Ishikawa (cell line): ENCODE measurements at regions not wholly inside any gene's neighbourhood (a gene's known extent, or its start where the extent isn't known, plus 50 kb on each side); places are given as distances from the start of the nearest gene placed in this dataset.

Source experiments
- CEBPB ChIP-seq: IDR thresholded peaks from 2 replicates; pipeline ENCODE4 v1.6.1; 2012
- CREB1 ChIP-seq: IDR thresholded peaks from 2 replicates; pipeline ENCODE4 v1.6.1; 2012; ENCODE audit warnings: low read depth
- EGR1 ChIP-seq: IDR thresholded peaks from 2 replicates; pipeline ENCODE4 v1.6.1; 2012
- EP300 ChIP-seq: IDR thresholded peaks from 2 replicates; pipeline ENCODE4 v1.6.1; 2012; ENCODE audit warnings: borderline replicate concordance
- FOXM1 ChIP-seq: IDR thresholded peaks from 2 replicates; pipeline ENCODE4 v1.6.1; 2012; ENCODE audit warnings: low read depth, borderline replicate concordance
- NFIC ChIP-seq: IDR thresholded peaks from 2 replicates; pipeline ENCODE4 v1.6.1; 2012
- RAD21 ChIP-seq: IDR thresholded peaks from 2 replicates; pipeline ENCODE4 v1.6.1; 2012; ENCODE audit warnings: low read depth
- REST ChIP-seq: IDR thresholded peaks from 2 replicates; pipeline ENCODE4 v1.6.1; 2012; ENCODE audit warnings: low read depth, mild to moderate bottlenecking
- TAF1 ChIP-seq: IDR thresholded peaks from 2 replicates; pipeline ENCODE4 v1.6.1; 2012; ENCODE audit warnings: low read depth, mild to moderate bottlenecking
- TCF12 ChIP-seq: IDR thresholded peaks from 2 replicates; pipeline ENCODE4 v1.6.1; 2012; ENCODE audit warnings: low read depth
- TEAD4 ChIP-seq: IDR thresholded peaks from 2 replicates; pipeline ENCODE4 v1.6.1; 2012
- YY1 ChIP-seq: IDR thresholded peaks from 2 replicates; pipeline ENCODE4 v1.6.1; 2012; ENCODE audit warnings: low read depth
- ZBTB7A ChIP-seq: IDR thresholded peaks from 2 replicates; pipeline ENCODE4 v1.6.1; 2012; ENCODE audit warnings: low read depth
- TF ChIP-seq, protein P1 (sequence below): IDR thresholded peaks from 2 replicates; pipeline ENCODE4 v1.6.1; 2012
- TF ChIP-seq, protein P2 (sequence below): IDR thresholded peaks from 2 replicates; pipeline ENCODE4 v1.6.1; 2012

DNA sequence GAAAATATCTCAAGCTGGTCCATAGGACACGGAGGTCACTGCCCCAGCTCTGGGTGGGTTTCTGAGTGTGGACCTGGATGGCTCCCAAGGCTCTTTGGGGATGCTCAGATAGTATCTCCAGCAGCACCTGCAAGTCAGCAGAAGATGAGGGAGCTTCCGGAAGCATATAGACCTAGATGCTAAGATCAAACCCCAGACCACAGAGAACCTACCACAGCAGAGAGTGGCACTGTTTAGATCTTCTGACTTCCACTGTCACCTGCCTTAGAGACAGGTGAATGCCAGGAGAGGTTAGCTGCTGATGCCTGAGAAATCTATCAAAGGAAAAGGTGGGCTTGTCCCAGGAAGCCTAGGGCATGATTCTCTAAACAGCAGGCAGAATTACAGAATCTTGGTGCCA, 105.7 kb upstream of the TRPM1 start:
- TF ChIP-seq CEBPB, result no peak
- TF ChIP-seq, protein P1, sequence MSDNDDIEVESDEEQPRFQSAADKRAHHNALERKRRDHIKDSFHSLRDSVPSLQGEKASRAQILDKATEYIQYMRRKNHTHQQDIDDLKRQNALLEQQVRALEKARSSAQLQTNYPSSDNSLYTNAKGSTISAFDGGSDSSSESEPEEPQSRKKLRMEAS, result no peak
- no peak for TF ChIP-seq ZBTB7A
- no peak for TF ChIP-seq TEAD4
- no peak for TF ChIP-seq CREB1
- no peak for TF ChIP-seq FOXM1
- TF ChIP-seq YY1, result no peak
- TF ChIP-seq RAD21, result no peak
- no peak for TF ChIP-seq EP300
- no peak for TF ChIP-seq EGR1
- no peak for TF ChIP-seq TAF1
- no peak for TF ChIP-seq NFIC
- TF ChIP-seq, protein P2, sequence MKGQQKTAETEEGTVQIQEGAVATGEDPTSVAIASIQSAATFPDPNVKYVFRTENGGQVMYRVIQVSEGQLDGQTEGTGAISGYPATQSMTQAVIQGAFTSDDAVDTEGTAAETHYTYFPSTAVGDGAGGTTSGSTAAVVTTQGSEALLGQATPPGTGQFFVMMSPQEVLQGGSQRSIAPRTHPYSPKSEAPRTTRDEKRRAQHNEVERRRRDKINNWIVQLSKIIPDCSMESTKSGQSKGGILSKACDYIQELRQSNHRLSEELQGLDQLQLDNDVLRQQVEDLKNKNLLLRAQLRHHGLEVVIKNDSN, result no peak
- TF ChIP-seq REST, result no peak
- TF ChIP-seq TCF12, result no peak

DNA sequence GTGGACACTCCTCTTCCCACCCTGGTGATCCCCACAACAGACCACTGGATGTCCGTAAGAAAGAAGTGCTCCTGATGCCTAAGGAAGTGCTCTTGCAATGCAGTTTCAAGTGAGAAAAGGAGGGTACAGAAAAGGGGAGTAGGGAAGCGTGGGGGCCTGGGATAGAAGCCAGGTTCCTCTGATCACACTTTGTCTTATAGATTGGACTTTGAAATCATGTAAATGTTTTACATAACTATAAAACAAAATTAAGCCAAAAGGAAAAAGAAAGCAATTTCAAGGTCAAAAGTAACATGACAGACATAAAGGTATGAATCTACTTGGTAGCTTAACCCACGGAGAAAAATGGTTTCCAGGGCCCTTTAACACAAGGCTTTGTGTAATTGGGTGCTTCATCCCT, 107.3 kb upstream of the TRPM1 start:
- TF ChIP-seq CREB1, result no peak
- no peak for TF ChIP-seq TAF1
- TF ChIP-seq CEBPB, result no peak
- TF ChIP-seq TCF12, result no peak
- TF ChIP-seq, protein P2, result no peak
- TF ChIP-seq EP300, result no peak
- TF ChIP-seq REST, result no peak
- no peak for TF ChIP-seq YY1

GRCh38 chr15:31211353-31211752, 109.8 kb upstream of the TRPM1 start:
- TF ChIP-seq FOXM1 (no peak), CREB1 (no peak), YY1 (no peak), RAD21 (no peak), TAF1 (no peak), CEBPB (no peak), EGR1 (no peak), TEAD4 (no peak), ZBTB7A (no peak), EP300 (no peak), TCF12 (no peak), REST (no peak), NFIC (no peak)
- TF ChIP-seq, protein P2, result no peak
- TF ChIP-seq, protein P1, result no peak

GRCh38 chr15:31212326-31213080, 111.0 kb upstream of the TRPM1 start:
- TF ChIP-seq YY1, result no peak
